ENCODE measurements at regions not wholly inside any gene's neighbourhood (a gene's known extent, or its start where the extent isn't known, plus 50 kb on each side); places are given as distances from the start of the nearest gene placed in this dataset.
A peak's percentile ranks its signal among the peaks of the same experiment; 100 is the strongest.

GRCh38 chr7:115191526-115191925 is 269.6 kb downstream of the MDFIC start:
- H3K27ac ChIP-seq: no peak overlapping the region
- H3K4me1 ChIP-seq: no peaks in the 10 kb centered on the region
- Mint-ChIP-seq H3K4me3 (no peak overlapping the region), H3K9me3 (no peaks in the 10 kb centered on the region), H3K36me3 (no peaks in the 10 kb centered on the region), H3K27me3 (ENCODE audit: insufficient read depth, low read depth) (peaks cover 3% of the 10 kb centered on the region), H3K4me1 (peaks cover 5% of the 10 kb centered on the region), H3K27ac (no peak overlapping the region)
- H3K27me3 ChIP-seq: no peaks in the 10 kb centered on the region
- H3K36me3 ChIP-seq: no peaks in the 10 kb centered on the region
- H3F3A ChIP-seq (ENCODE audit: low read depth): no peaks in the 10 kb centered on the region
- DNase-seq (ENCODE audit: low spot score): no peak
- no peak overlapping the region for H3K4me2 ChIP-seq
- no peak overlapping the region for H3K9ac ChIP-seq
- no peak overlapping the region for H3K4me3 ChIP-seq
- no peaks in the 10 kb centered on the region for H4K20me1 ChIP-seq (ENCODE audit: low read depth)
- no peaks in the 10 kb centered on the region for H3K79me2 ChIP-seq (ENCODE audit: low read depth)
- TF ChIP-seq EZH2phosphoT487 (IDR thresholded peaks at IDR 0.05) (no peak), CTCF (IDR thresholded peaks at IDR 0.05) (no peak), EZH2 (IDR thresholded peaks at IDR 0.05) (no peak)
- no peaks in the 10 kb centered on the region for H3K9me3 ChIP-seq (ENCODE audit: low read depth)
- H2AFZ ChIP-seq (replicated peaks): no peak overlapping the region

GRCh38 chr7:115183431-115184057 is 261.6 kb downstream of the MDFIC start:
- Histone ChIP-seq H3K36me3 (no peaks in the 10 kb centered on the region), H3K4me2 (no peak overlapping the region), H3K9ac (no peak overlapping the region), H3F3A (ENCODE audit: low read depth) (no peaks in the 10 kb centered on the region), H3K4me3 (no peak overlapping the region), H4K20me1 (ENCODE audit: low read depth) (no peaks in the 10 kb centered on the region), H3K79me2 (ENCODE audit: low read depth) (no peaks in the 10 kb centered on the region), H3K27ac (no peak overlapping the region), H2AFZ (replicated peaks) (no peak overlapping the region), H3K9me3 (ENCODE audit: low read depth) (no peaks in the 10 kb centered on the region), H3K4me1 (no peaks in the 10 kb centered on the region), H3K27me3 (no peaks in the 10 kb centered on the region)
- Mint-ChIP-seq H3K36me3 (no peaks in the 10 kb centered on the region), H3K9me3 (no peaks in the 10 kb centered on the region), H3K27me3 (ENCODE audit: insufficient read depth, low read depth) (peaks cover 3% of the 10 kb centered on the region), H3K4me1 (no peaks in the 10 kb centered on the region), H3K4me3 (no peak overlapping the region), H3K27ac (no peak overlapping the region)
- TF ChIP-seq EZH2phosphoT487 (IDR thresholded peaks at IDR 0.05) (no peak), CTCF (IDR thresholded peaks at IDR 0.05) (no peak), EZH2 (IDR thresholded peaks at IDR 0.05) (no peak)
- no peak for DNase-seq (ENCODE audit: low spot score)

GRCh38 chr7:115178835-115179234 is 256.9 kb downstream of the MDFIC start:
- H3K36me3 Mint-ChIP-seq: no peaks in the 10 kb centered on the region

More at GRCh38 chr7:115178835-115179234, 256.9 kb downstream of the MDFIC start:
- no peak overlapping the region for H3K9ac ChIP-seq
- peaks cover 3% of the 10 kb centered on the region for H3K9me3 Mint-ChIP-seq
- no peak for TF ChIP-seq EZH2 (IDR thresholded peaks at IDR 0.05)
- TF ChIP-seq EZH2phosphoT487 (IDR thresholded peaks at IDR 0.05): no peak
- no peak for TF ChIP-seq CTCF (IDR thresholded peaks at IDR 0.05)
- H3K79me2 ChIP-seq (ENCODE audit: low read depth): no peaks in the 10 kb centered on the region
- H3K4me2 ChIP-seq: no peak overlapping the region
- no peak overlapping the region for H3K4me3 ChIP-seq
- H3K27me3 ChIP-seq: no peaks in the 10 kb centered on the region
- H3F3A ChIP-seq (ENCODE audit: low read depth): no peaks in the 10 kb centered on the region
- H3K4me3 Mint-ChIP-seq: no peak overlapping the region
- H3K27ac ChIP-seq: no peak overlapping the region
- no peak for DNase-seq (ENCODE audit: low spot score)
- H3K4me1 ChIP-seq: no peaks in the 10 kb centered on the region
- H3K36me3 ChIP-seq: no peaks in the 10 kb centered on the region
- peak overlapping the region; percentile 12 for H2AFZ ChIP-seq (replicated peaks)
- H3K4me1 Mint-ChIP-seq: no peaks in the 10 kb centered on the region
- no peaks in the 10 kb centered on the region for H3K9me3 ChIP-seq (ENCODE audit: low read depth)
- H4K20me1 ChIP-seq (ENCODE audit: low read depth): no peaks in the 10 kb centered on the region
- H3K27ac Mint-ChIP-seq: no peak overlapping the region
- no peaks in the 10 kb centered on the region for H3K27me3 Mint-ChIP-seq (ENCODE audit: insufficient read depth, low read depth)
